ENCODE measurements at regions not wholly inside any gene's neighbourhood (a gene's known extent, or its start where the extent isn't known, plus 50 kb on each side); places are given as distances from the start of the nearest gene placed in this dataset.

DNA sequence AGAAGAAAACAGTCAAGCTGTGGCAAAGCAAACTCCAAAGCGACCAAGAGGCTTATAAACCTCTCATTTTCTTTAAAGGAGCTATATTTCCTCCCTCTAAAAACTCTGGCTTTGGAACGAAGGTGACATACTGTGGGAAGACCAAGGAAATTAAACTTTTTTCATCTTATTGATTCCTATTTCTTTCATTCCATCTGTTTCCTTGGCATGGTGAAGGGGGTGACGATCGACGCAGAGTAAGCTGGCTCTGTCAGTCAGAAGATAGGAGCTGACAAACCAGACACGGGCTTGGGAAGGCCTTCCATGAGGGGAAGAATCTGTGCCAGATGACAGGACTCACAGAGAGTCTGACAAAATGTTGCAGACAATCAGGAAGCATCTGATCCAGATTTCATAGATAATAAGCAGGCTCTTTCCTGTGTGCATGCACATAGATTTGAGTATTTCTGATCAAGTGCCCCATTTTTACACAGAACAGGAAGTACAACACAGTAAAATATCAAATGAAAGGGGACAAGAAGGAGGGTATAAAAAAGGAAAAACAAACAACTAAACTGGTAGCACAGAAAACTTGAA, 261.7 kb downstream of the SATB2 start:
- Mint-ChIP-seq H3K4me3 (no peak overlapping the region), H3K9me3 (ENCODE audit: insufficient read depth) (no peaks in the 10 kb centered on the region), H3K27ac (no peak overlapping the region), H3K4me1 (no peaks in the 10 kb centered on the region), H3K27me3 (no peaks in the 10 kb centered on the region)
- H3K4me2 ChIP-seq (replicated peaks; ENCODE audit: low read depth, low read length, poor library complexity, severe bottlenecking): no peak overlapping the region
- no peak overlapping the region for H3K27ac ChIP-seq (ENCODE audit: low read length in 2 of 2)
- 20% methylated on average over 1 of the region's 6 CpGs for WGBS (ENCODE audit: insufficient coverage)
- no peak overlapping the region for H3K4me3 ChIP-seq (ENCODE audit: control extremely low read depth in 1 of 5, extremely low read depth in 1 of 5, insufficient read depth in 1 of 5, low read depth in 2 of 5, low read length in 4 of 5)
- H3K4me1 ChIP-seq (ENCODE audit: control insufficient read depth in 2 of 2, insufficient read depth in 2 of 2, low read length in 2 of 2): no peaks in the 10 kb centered on the region
- no peaks in the 10 kb centered on the region for H3K36me3 ChIP-seq (replicated peaks in 1 of 2; ENCODE audit: control extremely low read depth in 1 of 2, control insufficient read depth in 1 of 2, extremely low read depth in 1 of 2, insufficient read depth in 2 of 2, low read length in 1 of 2)
- no peaks in the 10 kb centered on the region for H3K27me3 ChIP-seq (replicated peaks in 1 of 4; ENCODE audit: control extremely low read depth in 1 of 4, control insufficient read depth in 3 of 4, insufficient read depth in 4 of 4, low read length in 3 of 4)
- H3K9ac ChIP-seq (ENCODE audit: low read length): no peak overlapping the region
- H2AFZ ChIP-seq (ENCODE audit: insufficient read depth, low read depth, low read length, poor library complexity, severe bottlenecking): no peak overlapping the region
- ATAC-seq (ENCODE audit: low read depth) (no peak), DNase-seq (no peak)
- TF ChIP-seq EZH2 (IDR thresholded peaks at IDR 0.05; ENCODE audit: borderline replicate concordance, insufficient read depth, low read depth, low read length, poor library complexity, severe bottlenecking) (no peak), CTCF (IDR thresholded peaks at IDR 0.05) (no peak)
- intact Hi-C loops (cut with micrococcal nuclease): no loop called here
- no peaks in the 10 kb centered on the region for H4K20me1 ChIP-seq (ENCODE audit: control insufficient read depth, insufficient read depth, low read length, poor library complexity, severe bottlenecking)
- ChIA-PET POLR2A (no interaction called here), CTCF (no interaction called here)
- H3K9me3 ChIP-seq (ENCODE audit: control extremely low read depth in 1 of 3, control insufficient read depth in 2 of 3, insufficient read depth in 1 of 3, low read length in 2 of 3): no peaks in the 10 kb centered on the region
- H3K79me2 ChIP-seq (ENCODE audit: control insufficient read depth, insufficient read depth, low read length): no peaks in the 10 kb centered on the region

- no peak overlapping the region for H3K27ac ChIP-seq (ENCODE audit: low read length in 2 of 2)
- Mint-ChIP-seq H3K9me3 (ENCODE audit: insufficient read depth) (no peaks in the 10 kb centered on the region), H3K4me3 (no peak overlapping the region), H3K27ac (no peak overlapping the region), H3K27me3 (no peaks in the 10 kb centered on the region), H3K4me1 (no peaks in the 10 kb centered on the region)
- POLR2A ChIA-PET: no interaction called here
- H3K79me2 ChIP-seq (ENCODE audit: control insufficient read depth, insufficient read depth, low read length): no peaks in the 10 kb centered on the region
- no peak overlapping the region for H3K4me3 ChIP-seq (ENCODE audit: control extremely low read depth in 1 of 5, extremely low read depth in 1 of 5, insufficient read depth in 1 of 5, low read depth in 2 of 5, low read length in 4 of 5)
- no peaks in the 10 kb centered on the region for H3K4me1 ChIP-seq (ENCODE audit: control insufficient read depth in 2 of 2, insufficient read depth in 2 of 2, low read length in 2 of 2)
- H3K27me3 ChIP-seq (replicated peaks in 1 of 4; ENCODE audit: control extremely low read depth in 1 of 4, control insufficient read depth in 3 of 4, insufficient read depth in 4 of 4, low read length in 3 of 4): no peaks in the 10 kb centered on the region
- no peaks in the 10 kb centered on the region for H4K20me1 ChIP-seq (ENCODE audit: control insufficient read depth, insufficient read depth, low read length, poor library complexity, severe bottlenecking)
- DNase-seq: no peak
- TF ChIP-seq CTCF (IDR thresholded peaks at IDR 0.05): no peak
- no peak overlapping the region for H2AFZ ChIP-seq (ENCODE audit: insufficient read depth, low read depth, low read length, poor library complexity, severe bottlenecking)
- CTCF ChIA-PET: no interaction called here
- intact Hi-C loops (cut with micrococcal nuclease): no loop called here
- no peaks in the 10 kb centered on the region for H3K9me3 ChIP-seq (ENCODE audit: control extremely low read depth in 1 of 3, control insufficient read depth in 2 of 3, insufficient read depth in 1 of 3, low read length in 2 of 3)
- no peak for ATAC-seq (ENCODE audit: low read depth)
- H3K36me3 ChIP-seq (replicated peaks in 1 of 2; ENCODE audit: control extremely low read depth in 1 of 2, control insufficient read depth in 1 of 2, extremely low read depth in 1 of 2, insufficient read depth in 2 of 2, low read length in 1 of 2): no peaks in the 10 kb centered on the region
- 47% methylated on average over 6 of the region's 8 CpGs for WGBS (ENCODE audit: insufficient coverage)
- no peak overlapping the region for H3K4me2 ChIP-seq (replicated peaks; ENCODE audit: low read depth, low read length, poor library complexity, severe bottlenecking)
- no peak overlapping the region for H3K9ac ChIP-seq (ENCODE audit: low read length)
These were observed 266.3 kb downstream of the SATB2 start for GRCh38 chr2:199191461-199191860.
